GM21515 (cell line): ENCODE measurements at regions not wholly inside any gene's neighbourhood (a gene's known extent, or its start where the extent isn't known, plus 50 kb on each side); places are given as distances from the start of the nearest gene placed in this dataset.
"Not testable (repeated sequence)": the region's sequence is repeated elsewhere in the genome, so short reads cannot be mapped to it uniquely, and the experiment has no call there.

ENCODE experiments used
- ATAC-seq: cut with Tn5 transposase; IDR thresholded peaks from one replicate; pipeline ENCODE4 v1.9.1; 2021; ENCODE audit not compliant: unreplicated experiment

GRCh38 chr3:135549928-135550494, 415.5 kb upstream of the PPP2R3A start:
- ATAC-seq, result no peak

- no peak for ATAC-seq
These were observed 409.4 kb upstream of the PPP2R3A start for GRCh38 chr3:135556174-135556573.

- no peak for ATAC-seq
These were observed 407.3 kb upstream of the PPP2R3A start for GRCh38 chr3:135558150-135558783.

- ATAC-seq, result no peak
These were observed 406.6 kb upstream of the PPP2R3A start for GRCh38 chr3:135558906-135559305.

- no peak for ATAC-seq
These were observed 405.7 kb upstream of the PPP2R3A start for GRCh38 chr3:135559802-135560201.

- no peak for ATAC-seq
These were observed 404.7 kb upstream of the PPP2R3A start for GRCh38 chr3:135560847-135561246.

- ATAC-seq, result no peak
These were observed 400.8 kb upstream of the PPP2R3A start for GRCh38 chr3:135564696-135565095.

- ATAC-seq, result no peak
These were observed 400.0 kb upstream of the PPP2R3A start for GRCh38 chr3:135565546-135565945.

- no peak for ATAC-seq
These were observed 398.3 kb upstream of the PPP2R3A start for GRCh38 chr3:135567223-135567622.

- ATAC-seq, result no peak
These were observed 388.8 kb upstream of the PPP2R3A start for GRCh38 chr3:135576751-135577150.

GRCh38 chr3:135581806-135582205, 383.7 kb upstream of the PPP2R3A start:
- no peak for ATAC-seq

- ATAC-seq, result no peak
These were observed 382.7 kb upstream of the PPP2R3A start for GRCh38 chr3:135582800-135583199.

- ATAC-seq, result no peak
These were observed 369.0 kb upstream of the PPP2R3A start for GRCh38 chr3:135596563-135596962.

GRCh38 chr3:135597855-135598254, 367.7 kb upstream of the PPP2R3A start:
- no peak for ATAC-seq

- no peak for ATAC-seq
These were observed 366.9 kb upstream of the PPP2R3A start for GRCh38 chr3:135598597-135598996.

- ATAC-seq, result not testable (repeated sequence)
These were observed 361.0 kb upstream of the PPP2R3A start for GRCh38 chr3:135604512-135604911.

GRCh38 chr3:135618123-135618522, 347.4 kb upstream of the PPP2R3A start:
- ATAC-seq, result no peak

GRCh38 chr3:135621184-135621920, 344.2 kb upstream of the PPP2R3A start:
- ATAC-seq, result no peak

- ATAC-seq, result no peak
These were observed 343.3 kb upstream of the PPP2R3A start for GRCh38 chr3:135622215-135622614.

GRCh38 chr3:135622656-135623055, 342.9 kb upstream of the PPP2R3A start:
- ATAC-seq, result no peak

- no peak for ATAC-seq
These were observed 342.0 kb upstream of the PPP2R3A start for GRCh38 chr3:135623558-135623957.

GRCh38 chr3:135627057-135627456, 338.5 kb upstream of the PPP2R3A start:
- ATAC-seq, result no peak
